ENCODE measurements at regions not wholly inside any gene's neighbourhood (a gene's known extent, or its start where the extent isn't known, plus 50 kb on each side); places are given as distances from the start of the nearest gene placed in this dataset.

DNA sequence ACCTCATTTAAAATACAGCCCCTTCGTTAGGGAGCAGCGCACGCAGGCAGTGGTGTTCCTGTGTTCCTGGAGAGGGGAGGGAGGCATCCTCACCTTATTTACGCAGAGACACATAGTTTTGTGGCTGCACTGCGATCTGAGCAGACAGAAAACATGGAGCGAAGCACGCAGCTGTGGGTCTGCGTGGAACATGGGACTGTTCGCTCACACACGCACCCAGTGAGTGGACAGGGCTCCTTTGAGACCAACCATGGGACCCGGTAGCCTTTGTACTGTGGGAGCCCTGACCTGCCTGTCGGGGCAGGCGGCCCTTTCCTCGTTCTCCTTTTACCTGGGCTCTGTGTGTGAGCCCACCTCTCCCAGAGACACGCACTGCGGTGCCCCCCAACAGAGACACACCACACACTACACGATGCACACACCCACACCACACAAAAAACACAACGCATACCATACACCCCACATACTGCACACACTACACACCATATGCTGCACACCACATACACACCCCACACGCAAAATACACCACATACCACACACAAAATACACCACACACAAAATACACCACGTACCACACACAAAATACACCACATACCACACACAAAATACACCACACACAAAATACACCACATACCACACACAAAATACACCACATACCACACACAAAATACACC is 1245.7 kb downstream of the BRD1 start:
- Histone ChIP-seq H3K4me1 (ENCODE audit: control insufficient read depth, insufficient read depth, low read length) (no peaks in the 10 kb centered on the region), H3K27ac (ENCODE audit: extremely low read depth, low read depth, low read length) (no peak overlapping the region), H3K36me3 (ENCODE audit: control insufficient read depth in 2 of 2, insufficient read depth in 1 of 2, low read length in 2 of 2) (peaks cover 0 to 14% of the 10 kb centered on the region in 2 experiments; a peak in 1 of 3 replicates), H3K4me3 (ENCODE audit: low read depth, low read length) (no peak overlapping the region), H3K9me3 (ENCODE audit: control insufficient read depth, insufficient read depth, low read depth, low read length) (no peaks in the 10 kb centered on the region)
- no peak for TF ChIP-seq ZSCAN30 (tag by site-specific recombination; IDR thresholded peaks at IDR 0.05)
- TF ChIP-seq, protein P1, sequence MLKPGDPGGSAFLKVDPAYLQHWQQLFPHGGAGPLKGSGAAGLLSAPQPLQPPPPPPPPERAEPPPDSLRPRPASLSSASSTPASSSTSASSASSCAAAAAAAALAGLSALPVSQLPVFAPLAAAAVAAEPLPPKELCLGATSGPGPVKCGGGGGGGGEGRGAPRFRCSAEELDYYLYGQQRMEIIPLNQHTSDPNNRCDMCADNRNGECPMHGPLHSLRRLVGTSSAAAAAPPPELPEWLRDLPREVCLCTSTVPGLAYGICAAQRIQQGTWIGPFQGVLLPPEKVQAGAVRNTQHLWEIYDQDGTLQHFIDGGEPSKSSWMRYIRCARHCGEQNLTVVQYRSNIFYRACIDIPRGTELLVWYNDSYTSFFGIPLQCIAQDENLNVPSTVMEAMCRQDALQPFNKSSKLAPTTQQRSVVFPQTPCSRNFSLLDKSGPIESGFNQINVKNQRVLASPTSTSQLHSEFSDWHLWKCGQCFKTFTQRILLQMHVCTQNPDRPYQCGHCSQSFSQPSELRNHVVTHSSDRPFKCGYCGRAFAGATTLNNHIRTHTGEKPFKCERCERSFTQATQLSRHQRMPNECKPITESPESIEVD (tag by site-specific recombination; IDR thresholded peaks at IDR 0.05): no peak
- TF ChIP-seq ZNF548 (tag by site-specific recombination; IDR thresholded peaks at IDR 0.05): no peak
- no peak for TF ChIP-seq SALL2 (tag by site-specific recombination; IDR thresholded peaks at IDR 0.05; ENCODE audit: borderline replicate concordance)
- ChIA-PET CTCF (no interaction called here), POLR2A (no interaction called here)

DNA sequence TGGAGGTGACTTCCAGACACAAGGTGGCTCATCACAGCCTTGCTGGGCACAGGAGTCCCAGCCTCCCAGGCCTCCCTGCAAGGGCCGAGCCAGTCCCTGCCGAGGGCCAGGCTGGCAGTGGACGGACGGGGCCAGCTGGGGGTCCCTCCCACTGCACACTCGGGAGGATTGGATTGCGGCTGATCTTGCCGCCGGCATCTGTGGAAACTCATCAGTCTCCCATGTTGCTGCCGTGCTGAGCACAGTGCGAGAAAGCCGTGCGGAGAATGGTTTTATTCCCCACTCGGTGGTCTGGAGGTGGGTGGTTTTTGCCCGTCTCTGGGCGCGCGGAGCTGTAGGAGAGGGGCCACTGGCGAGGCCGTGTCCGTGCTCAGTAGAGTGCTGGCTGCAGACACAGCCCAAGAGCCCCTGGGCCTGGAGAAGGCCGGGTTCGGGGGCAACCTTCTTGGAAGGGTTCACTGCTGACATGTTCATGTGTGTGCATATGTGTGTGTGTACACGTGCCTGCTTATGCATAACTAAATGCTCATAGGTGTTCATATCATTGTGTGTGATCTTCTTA is 1246.4 kb downstream of the BRD1 start:
- H3K36me3 ChIP-seq (ENCODE audit: control insufficient read depth in 2 of 2, insufficient read depth in 1 of 2, low read length in 2 of 2): peaks cover 0 to 14% of the 10 kb centered on the region in 2 experiments; a peak in 1 of 3 replicates
- CTCF ChIA-PET: interaction anchor here (0.6 kb wide), 1 partner anchor 233 kb away, joined by 3 read pairs; no protein-coding TSS in a partner anchor
- H3K9me3 ChIP-seq (ENCODE audit: control insufficient read depth, insufficient read depth, low read depth, low read length): no peaks in the 10 kb centered on the region
- H3K4me1 ChIP-seq (ENCODE audit: control insufficient read depth, insufficient read depth, low read length): no peaks in the 10 kb centered on the region
- POLR2A ChIA-PET: no interaction called here
- no peak overlapping the region for H3K4me3 ChIP-seq (ENCODE audit: low read depth, low read length)
- TF ChIP-seq TRIM28 (IDR thresholded peaks at IDR 0.05; ENCODE audit: borderline replicate concordance, low read length): no peak
- no peak overlapping the region for H3K27ac ChIP-seq (ENCODE audit: extremely low read depth, low read depth, low read length)

DNA sequence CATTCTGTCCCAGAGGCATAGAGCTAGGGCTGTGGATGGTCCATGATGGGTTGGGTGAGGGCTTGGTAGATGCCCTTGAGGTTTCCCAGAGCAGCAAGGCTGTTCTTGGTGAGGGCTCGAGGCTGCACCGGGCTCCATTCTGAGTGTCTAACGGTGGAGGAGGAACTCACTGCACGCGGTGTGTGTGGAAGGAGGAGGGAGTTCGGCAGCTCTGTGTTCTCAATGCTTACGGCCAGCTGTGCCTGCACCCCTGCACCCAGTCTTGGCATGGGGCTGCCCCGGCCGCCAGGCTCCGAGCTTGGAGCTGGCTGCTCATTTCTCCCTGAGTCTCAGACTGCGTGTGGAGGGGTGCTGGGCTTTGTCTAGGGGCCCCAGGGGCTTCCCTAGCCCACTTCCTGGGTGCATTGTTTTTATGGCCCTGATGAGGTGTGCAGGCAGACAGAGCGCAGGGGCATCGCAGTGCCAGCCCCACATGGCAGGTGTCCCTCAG is 1247.1 kb downstream of the BRD1 start:
- CTCF ChIA-PET: interaction anchor here (0.6 kb wide), 2 partner anchors 234 to 560 kb away, joined by 3 read pairs; no protein-coding TSS in a partner anchor
- Histone ChIP-seq H3K4me3 (ENCODE audit: low read depth, low read length) (no peak overlapping the region), H3K36me3 (ENCODE audit: control insufficient read depth in 2 of 2, insufficient read depth in 1 of 2, low read length in 2 of 2) (peaks cover 0 to 14% of the 10 kb centered on the region in 2 experiments; a peak in 1 of 3 replicates), H3K4me1 (ENCODE audit: control insufficient read depth, insufficient read depth, low read length) (no peaks in the 10 kb centered on the region), H3K27ac (ENCODE audit: extremely low read depth, low read depth, low read length) (no peak overlapping the region), H3K9me3 (ENCODE audit: control insufficient read depth, insufficient read depth, low read depth, low read length) (no peaks in the 10 kb centered on the region)
- no peak for TF ChIP-seq ZNF561 (tag by site-specific recombination; IDR thresholded peaks at IDR 0.05; ENCODE audit: borderline replicate concordance)
- TF ChIP-seq ZNF48 (tag by site-specific recombination; IDR thresholded peaks at IDR 0.05): no peak
- TF ChIP-seq ZNF544 (tag by site-specific recombination; IDR thresholded peaks at IDR 0.05): no peak
- POLR2A ChIA-PET: no interaction called here

- Histone ChIP-seq H3K4me1 (ENCODE audit: control insufficient read depth, insufficient read depth, low read length) (no peaks in the 10 kb centered on the region), H3K36me3 (ENCODE audit: control insufficient read depth in 2 of 2, insufficient read depth in 1 of 2, low read length in 2 of 2) (peaks cover 0 to 10% of the 10 kb centered on the region in 2 experiments; a peak in 1 of 3 replicates), H3K4me3 (ENCODE audit: low read depth, low read length) (no peak overlapping the region), H3K9me3 (ENCODE audit: control insufficient read depth, insufficient read depth, low read depth, low read length) (no peaks in the 10 kb centered on the region), H3K27ac (ENCODE audit: extremely low read depth, low read depth, low read length) (no peak overlapping the region)
- POLR2A ChIA-PET: no interaction called here
- CTCF ChIA-PET: no interaction called here
- TF ChIP-seq, protein P2, sequence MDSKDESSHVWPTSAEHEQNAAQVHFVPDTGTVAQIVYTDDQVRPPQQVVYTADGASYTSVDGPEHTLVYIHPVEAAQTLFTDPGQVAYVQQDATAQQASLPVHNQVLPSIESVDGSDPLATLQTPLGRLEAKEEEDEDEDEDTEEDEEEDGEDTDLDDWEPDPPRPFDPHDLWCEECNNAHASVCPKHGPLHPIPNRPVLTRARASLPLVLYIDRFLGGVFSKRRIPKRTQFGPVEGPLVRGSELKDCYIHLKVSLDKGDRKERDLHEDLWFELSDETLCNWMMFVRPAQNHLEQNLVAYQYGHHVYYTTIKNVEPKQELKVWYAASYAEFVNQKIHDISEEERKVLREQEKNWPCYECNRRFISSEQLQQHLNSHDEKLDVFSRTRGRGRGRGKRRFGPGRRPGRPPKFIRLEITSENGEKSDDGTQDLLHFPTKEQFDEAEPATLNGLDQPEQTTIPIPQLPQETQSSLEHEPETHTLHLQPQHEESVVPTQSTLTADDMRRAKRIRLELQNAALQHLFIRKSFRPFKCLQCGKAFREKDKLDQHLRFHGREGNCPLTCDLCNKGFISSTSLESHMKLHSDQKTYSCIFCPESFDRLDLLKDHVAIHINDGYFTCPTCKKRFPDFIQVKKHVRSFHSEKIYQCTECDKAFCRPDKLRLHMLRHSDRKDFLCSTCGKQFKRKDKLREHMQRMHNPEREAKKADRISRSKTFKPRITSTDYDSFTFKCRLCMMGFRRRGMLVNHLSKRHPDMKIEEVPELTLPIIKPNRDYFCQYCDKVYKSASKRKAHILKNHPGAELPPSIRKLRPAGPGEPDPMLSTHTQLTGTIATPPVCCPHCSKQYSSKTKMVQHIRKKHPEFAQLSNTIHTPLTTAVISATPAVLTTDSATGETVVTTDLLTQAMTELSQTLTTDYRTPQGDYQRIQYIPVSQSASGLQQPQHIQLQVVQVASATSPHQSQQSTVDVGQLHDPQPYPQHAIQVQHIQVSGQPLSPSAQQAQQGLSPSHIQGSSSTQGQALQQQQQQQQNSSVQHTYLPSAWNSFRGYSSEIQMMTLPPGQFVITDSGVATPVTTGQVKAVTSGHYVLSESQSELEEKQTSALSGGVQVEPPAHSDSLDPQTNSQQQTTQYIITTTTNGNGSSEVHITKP (tag by site-specific recombination; IDR thresholded peaks at IDR 0.05): no peak
- TF ChIP-seq ZNF140 (tag by site-specific recombination; IDR thresholded peaks at IDR 0.05): no peak
- TF ChIP-seq ZNF571 (tag by site-specific recombination; IDR thresholded peaks at IDR 0.05): no peak
- TF ChIP-seq ZNF510 (tag by site-specific recombination; IDR thresholded peaks at IDR 0.05; ENCODE audit: insufficient replicate concordance): no peak
- no peak for TF ChIP-seq KLF17 (tag by site-specific recombination; IDR thresholded peaks at IDR 0.05)
- TF ChIP-seq SETDB1 (IDR thresholded peaks at IDR 0.05; ENCODE audit: insufficient read length, low read length): no peak
- TF ChIP-seq SCRT2 (tag by site-specific recombination; IDR thresholded peaks at IDR 0.05): no peak
- no peak for TF ChIP-seq SCRT1 (tag by site-specific recombination; IDR thresholded peaks at IDR 0.05; ENCODE audit: borderline replicate concordance)
- TF ChIP-seq, protein P3, sequence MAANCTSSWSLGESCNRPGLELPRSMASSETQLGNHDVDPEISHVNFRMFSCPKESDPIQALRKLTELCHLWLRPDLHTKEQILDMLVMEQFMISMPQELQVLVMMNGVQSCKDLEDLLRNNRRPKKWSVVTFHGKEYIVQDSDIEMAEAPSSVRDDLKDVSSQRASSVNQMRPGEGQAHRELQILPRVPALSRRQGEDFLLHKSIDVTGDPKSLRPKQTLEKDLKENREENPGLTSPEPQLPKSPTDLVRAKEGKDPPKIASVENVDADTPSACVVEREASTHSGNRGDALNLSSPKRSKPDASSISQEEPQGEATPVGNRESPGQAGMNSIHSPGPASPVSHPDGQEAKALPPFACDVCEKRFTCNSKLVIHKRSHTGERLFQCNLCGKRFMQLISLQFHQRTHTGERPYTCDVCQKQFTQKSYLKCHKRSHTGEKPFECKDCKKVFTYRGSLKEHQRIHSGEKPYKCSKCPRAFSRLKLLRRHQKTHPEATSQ (tag by site-specific recombination; IDR thresholded peaks at IDR 0.05): no peak
Measured at GRCh38 chr22:48579928-48580309, 1247.8 kb downstream of the BRD1 start.
